A549 (cell line): ENCODE measurements at regions not wholly inside any gene's neighbourhood (a gene's known extent, or its start where the extent isn't known, plus 50 kb on each side); places are given as distances from the start of the nearest gene placed in this dataset.

ENCODE experiments used
- ATAC-seq, 2 experiments: fragments of 200-7000 bp in 1 of 2; fragments of >200 bp in 1 of 2; cut with Nextera tagmentation in 1 of 2; cut with Tn5 transposase in 1 of 2; 3 replicates each; pipeline versions ENCODE4 v1.8.0 to v1.9.1; 2018 to 2020; ENCODE audit warnings: mild to moderate bottlenecking in 1 of 2, moderate library complexity in 1 of 2
- CTCF ChIA-PET: fragments of 300-600 bp; sonication (Branson Sonifier 250); formaldehyde crosslinking; extraction: SDS; loops from one replicate; lab custom pipeline; 2021; ENCODE audit warnings: antibody characterized with exemption, inconsistent platforms; lab: Yijun Ruan, JAX
- POLR2A ChIA-PET: fragments of 350-600 bp; formaldehyde crosslinking; extraction: SDS; loops from one replicate; lab custom pipeline; 2021; ENCODE audit warnings: antibody characterized with exemption, inconsistent platforms; lab: Yijun Ruan, JAX
- DNase-seq, 2 experiments: peaks; one replicate each; pipeline versions ENCODE4 v3.0.0 to v3.0.0-alpha.2; 2011 to 2016; ENCODE audit warnings: low read depth in 1 of 2, low spot score in 1 of 2
- FAIRE-seq: peaks from 2 replicates; lab custom pipeline; 2011; peaks lifted over from hg19 to GRCh38; lab: Jason Lieb, UNC
- H3K27ac ChIP-seq, 2 experiments: fragments of >200 bp; sonication (Bioruptor Twin); formaldehyde crosslinking; 3 replicates each; pipeline ENCODE4 v1.5.1; 2016 to 2017
- H3K4me1 ChIP-seq: fragments of >200 bp; sonication (Bioruptor Twin); formaldehyde crosslinking; 3 replicates; pipeline ENCODE4 v1.6.1; 2016
- H3K4me2 ChIP-seq: fragments of >200 bp; sonication (Bioruptor Twin); formaldehyde crosslinking; 3 replicates; pipeline ENCODE4 v1.6.1; 2016
- H3K4me3 ChIP-seq: fragments of >200 bp; sonication (Bioruptor Twin); formaldehyde crosslinking; 3 replicates; pipeline ENCODE4 v1.5.1; 2016
- H3K9me3 ChIP-seq: fragments of >200 bp; sonication (Bioruptor Twin); formaldehyde crosslinking; 3 replicates; pipeline ENCODE4 v1.6.1; 2016
- BHLHE40 ChIP-seq: IDR thresholded peaks from 2 replicates; pipeline ENCODE4 v1.6.1; 2012; ENCODE audit warnings: low read depth, low read length, inconsistent platforms
- CBX2 ChIP-seq: fragments of 200-600 bp; sonication (generic); IDR thresholded peaks from 2 replicates; pipeline ENCODE4 v1.6.1; 2016; ENCODE audit warnings: low read depth, mild to moderate bottlenecking, borderline replicate concordance
- CEBPB ChIP-seq, 2 experiments: fragments of >200 bp in 1 of 2; sonication (Bioruptor Twin) in 1 of 2; formaldehyde crosslinking in 1 of 2; IDR thresholded peaks; 2 replicates each; pipeline ENCODE4 v1.6.1; 2012 to 2016
- CHD4 ChIP-seq: fragments of 200-600 bp; sonication (generic); IDR thresholded peaks from 2 replicates; pipeline ENCODE4 v1.6.1; 2016; ENCODE audit warnings: antibody characterized with exemption, mild to moderate bottlenecking, borderline replicate concordance
- ESRRA ChIP-seq: fragments of 150-350 bp; IDR thresholded peaks from 2 replicates; pipeline ENCODE4 v1.6.1; 2014; ENCODE audit warnings: mild to moderate bottlenecking, low read length, borderline replicate concordance
- FOSB ChIP-seq: fragments of 250-450 bp; sonication (Bioruptor Pico); IDR thresholded peaks from 2 replicates; pipeline ENCODE4 v1.5.0; 2020; ENCODE audit warnings: mild to moderate bottlenecking, moderate library complexity
- HDAC2 ChIP-seq: fragments of 200-600 bp; sonication (generic); IDR thresholded peaks from 2 replicates; pipeline ENCODE4 v1.6.1; 2016
- HEYL ChIP-seq: fragments of 250-450 bp; sonication (Bioruptor Pico); IDR thresholded peaks from 2 replicates; pipeline ENCODE4 v1.8.0; 2021; ENCODE audit warnings: mild to moderate bottlenecking, moderate library complexity
- JUN ChIP-seq, 2 experiments: fragments of >200 bp; sonication (Bioruptor Twin); formaldehyde crosslinking; IDR thresholded peaks; 2 replicates in 1 of 2; 3 replicates in 1 of 2; pipeline ENCODE4 v1.6.1; 2016 to 2017
- JUNB ChIP-seq: fragments of >200 bp; sonication (Bioruptor Twin); formaldehyde crosslinking; IDR thresholded peaks from 2 replicates; pipeline ENCODE4 v1.6.1; 2016
- KDM1A ChIP-seq: fragments of 200-600 bp; sonication (generic); IDR thresholded peaks from 2 replicates; pipeline ENCODE4 v1.6.1; 2016; ENCODE audit warnings: low read depth, mild to moderate bottlenecking
- PHF8 ChIP-seq: fragments of 200-600 bp; sonication (generic); IDR thresholded peaks from 2 replicates; pipeline ENCODE4 v1.6.1; 2016; ENCODE audit warnings: low read depth, mild to moderate bottlenecking, antibody characterized with exemption, moderate library complexity, borderline replicate concordance
- RAD21 ChIP-seq, 2 experiments: fragments of >200 bp in 1 of 2; sonication (Bioruptor Twin) in 1 of 2; formaldehyde crosslinking in 1 of 2; IDR thresholded peaks in 1 of 2; conservative IDR thresholded peaks in 1 of 2; 2 replicates in 1 of 2; 3 replicates in 1 of 2; pipeline ENCODE4 v1.6.1; 2012 to 2018; ENCODE audit warnings: inconsistent platforms in 1 of 2
- RARB ChIP-seq: fragments of 250-450 bp; sonication (Bioruptor Pico); IDR thresholded peaks from 2 replicates; pipeline ENCODE4 v1.8.0; 2021; ENCODE audit warnings: mild to moderate bottlenecking, moderate library complexity
- RFX5 ChIP-seq: fragments of 450-650 bp; IDR thresholded peaks from 2 replicates; pipeline ENCODE4 v1.7.1; 2014; ENCODE audit warnings: antibody characterized with exemption, mild to moderate bottlenecking, moderate library complexity
- RNF2 ChIP-seq: fragments of 200-600 bp; sonication (generic); IDR thresholded peaks from 2 replicates; pipeline ENCODE4 v1.6.1; 2016; ENCODE audit warnings: low read depth, mild to moderate bottlenecking, antibody characterized with exemption, moderate library complexity, borderline replicate concordance
- SMC3 ChIP-seq: fragments of >200 bp; sonication (Bioruptor Twin); formaldehyde crosslinking; IDR thresholded peaks from 3 replicates; pipeline ENCODE4 v1.6.1; 2018; ENCODE audit warnings: inconsistent platforms
- TP53 ChIP-seq: fragments of 250-450 bp; sonication (Bioruptor Pico); IDR thresholded peaks from 2 replicates; pipeline ENCODE4 v1.5.0; 2021; ENCODE audit warnings: mild to moderate bottlenecking, moderate library complexity
- ZFP36 ChIP-seq: fragments of 450-650 bp; IDR thresholded peaks from 2 replicates; pipeline ENCODE4 v1.6.1; 2014; ENCODE audit warnings: borderline replicate concordance; ENCODE audit not compliant: partially characterized antibody
- WGBS: methylation state at CpG from one replicate; pipeline ENCODE4 v1.1.6; 2017; ENCODE audit errors: missing lambda C conversion rate; 5-methylcytosine and 5-hydroxymethylcytosine counted together
- TF ChIP-seq, protein P1 (sequence below): IDR thresholded peaks from 2 replicates; pipeline ENCODE4 v1.6.1; 2012
- TF ChIP-seq, protein P2 (sequence below): fragments of 150-350 bp; IDR thresholded peaks from 2 replicates; pipeline ENCODE4 v1.6.1; 2014; ENCODE audit warnings: low read depth, mild to moderate bottlenecking, low read length
- TF ChIP-seq, protein P3 (sequence below): fragments of 200-600 bp; sonication (generic); IDR thresholded peaks from 2 replicates; pipeline ENCODE4 v1.6.1; 2016; ENCODE audit warnings: antibody characterized with exemption, mild to moderate bottlenecking, moderate library complexity

DNA sequence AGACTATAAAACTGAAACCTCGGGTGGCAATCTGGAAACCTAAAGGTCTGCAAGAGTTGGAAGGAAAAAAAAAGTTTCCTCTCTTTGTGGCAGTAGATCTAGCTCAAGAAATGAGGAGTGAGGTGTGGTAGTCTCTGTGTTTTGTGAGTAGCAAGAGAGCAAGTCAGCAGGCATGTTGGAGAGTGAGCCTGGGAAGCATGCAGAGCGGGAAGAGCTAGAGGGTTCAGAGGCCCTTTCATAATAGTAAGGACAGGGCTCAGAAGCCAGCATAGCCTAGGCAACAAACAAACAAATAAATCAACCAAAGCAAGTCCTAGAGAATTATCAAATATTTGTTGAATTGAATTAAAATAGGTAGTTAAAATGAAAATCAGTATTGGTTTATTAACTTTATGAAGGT, 189.7 kb upstream of the CBLB start:
- no peak overlapping the region for H3K4me2 ChIP-seq
- POLR2A ChIA-PET, result no interaction called here
- DNase-seq (no peak), ATAC-seq (no peak), FAIRE-seq (no peak)
- no peaks in the 10 kb centered on the region for H3K4me1 ChIP-seq
- WGBS, result 68% methylated on average over 2 of the region's 2 CpGs
- peaks cover 1% of the 10 kb centered on the region; the same call in 1 of the 3 replicates for H3K9me3 ChIP-seq
- CTCF ChIA-PET, result no interaction called here
- no peak overlapping the region for H3K27ac ChIP-seq
- H3K4me3 ChIP-seq, result no peak overlapping the region
- TF ChIP-seq FOSB (no peak), SMC3 (no peak), HDAC2 (no peak), RFX5 (no peak), KDM1A (no peak), JUNB (no peak)
- TF ChIP-seq, protein P1, sequence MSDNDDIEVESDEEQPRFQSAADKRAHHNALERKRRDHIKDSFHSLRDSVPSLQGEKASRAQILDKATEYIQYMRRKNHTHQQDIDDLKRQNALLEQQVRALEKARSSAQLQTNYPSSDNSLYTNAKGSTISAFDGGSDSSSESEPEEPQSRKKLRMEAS, result no peak

DNA sequence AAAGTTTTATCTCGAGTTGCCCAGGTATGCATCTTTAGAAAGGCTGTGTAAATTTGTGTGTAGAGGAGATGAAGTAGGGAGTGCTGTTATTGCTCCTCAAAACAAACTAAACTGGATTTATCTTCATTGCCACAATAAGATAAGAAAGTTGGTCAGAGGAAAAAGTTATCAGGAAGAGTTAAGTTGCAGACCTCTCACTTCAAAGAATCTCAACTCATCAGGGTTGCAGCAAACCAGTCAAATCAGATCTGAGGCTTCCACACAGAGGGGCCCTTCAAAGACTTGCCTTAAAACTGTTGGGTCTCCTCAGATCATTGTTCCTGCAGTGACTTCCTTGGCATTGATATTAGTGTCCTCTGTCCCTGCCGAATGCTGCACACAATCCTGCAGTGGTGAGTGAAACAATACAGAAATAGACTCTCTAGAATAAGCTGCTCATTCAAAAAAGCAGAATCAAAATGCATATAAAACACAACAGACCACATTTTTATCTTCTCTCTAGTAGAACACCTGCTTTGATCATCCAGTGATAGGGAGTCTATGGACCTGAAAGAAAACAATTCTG, 191.2 kb upstream of the CBLB start:
- 20% methylated on average over 2 of the region's 2 CpGs for WGBS
- peaks cover 12% of the 10 kb centered on the region; the same call in 1 of the 3 replicates for H3K9me3 ChIP-seq
- no peak for TF ChIP-seq HDAC2
- TF ChIP-seq CBX2, result no peak
- TF ChIP-seq, all 56 proteins: peak for 0
- no peak for FAIRE-seq
- ChIA-PET POLR2A (no interaction called here), CTCF (no interaction called here)
- no peak for ATAC-seq
- Histone ChIP-seq H3K4me3 (no peak overlapping the region), H3K27ac (no peak overlapping the region), H3K4me2 (no peak overlapping the region), H3K4me1 (no peaks in the 10 kb centered on the region)
- no peak for DNase-seq

DNA sequence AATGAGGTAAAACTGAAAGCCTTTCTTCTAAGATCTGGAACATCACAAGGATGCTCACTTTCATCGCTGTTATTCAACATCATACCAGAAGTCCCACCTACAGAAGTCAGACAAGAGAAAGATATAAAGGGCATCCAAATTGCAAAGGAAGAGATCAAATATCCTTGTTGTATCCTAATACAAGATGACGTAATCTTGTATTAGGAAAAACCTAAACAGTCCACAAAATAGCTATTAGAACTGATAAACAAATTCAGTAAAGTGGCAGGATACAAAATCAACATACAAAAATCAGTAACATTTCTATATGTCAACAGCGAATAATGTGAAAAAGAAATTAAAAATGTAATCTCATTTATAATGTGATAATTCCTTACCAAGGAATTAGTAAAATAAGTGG, 195.1 kb upstream of the CBLB start:
- peaks cover 14% of the 10 kb centered on the region; the same call in 1 of the 3 replicates for H3K9me3 ChIP-seq
- FAIRE-seq, result no peak

DNA sequence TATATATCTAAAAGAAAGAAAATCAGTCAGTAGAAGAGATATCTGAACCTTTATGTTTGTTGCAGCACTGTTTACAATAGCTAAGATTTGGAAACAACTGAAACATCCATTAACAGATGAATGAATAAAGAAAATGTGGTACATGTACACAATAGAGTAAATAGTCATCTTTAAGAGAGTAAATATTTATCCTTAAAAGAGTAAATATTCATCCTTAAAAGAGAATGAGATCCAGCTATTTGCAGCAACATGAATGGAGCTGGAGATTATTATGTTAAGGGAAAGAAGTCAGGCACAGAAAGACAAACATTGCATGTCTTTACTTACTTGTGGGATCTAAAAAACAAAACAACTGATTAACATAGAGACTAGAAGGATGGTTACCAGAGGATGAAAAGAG, 197.0 kb upstream of the CBLB start:
- ChIA-PET CTCF (no interaction called here), POLR2A (no interaction called here)
- no peak for FAIRE-seq
- peaks cover 3% of the 10 kb centered on the region; the same call in 1 of the 3 replicates for H3K4me1 ChIP-seq
- H3K27ac ChIP-seq, result no peak overlapping the region
- TF ChIP-seq CHD4, result no peak
- no peak for TF ChIP-seq TP53 (CRISPR knock-in tag)
- TF ChIP-seq CEBPB (IDR thresholded peaks at IDR 0.05), result 0 out of 4 replicates have a peak, but pooled peaks of 1 of the 2 experiments have one; percentile 10
- peak in 1 of 2 experiments; percentile 46; a peak in 3 of 6 replicates for ATAC-seq
- no peak overlapping the region for H3K4me2 ChIP-seq
- H3K9me3 ChIP-seq, result peaks cover 14% of the 10 kb centered on the region; the same call in 1 of the 3 replicates
- peak in 1 of 2 experiments; percentile 17 for DNase-seq
- H3K4me3 ChIP-seq, result no peak overlapping the region

More for the DNA sequence above, 195.1 kb upstream of the CBLB start:
- Histone ChIP-seq H3K4me1 (no peaks in the 10 kb centered on the region; the same call in 2 of the 3 replicates), H3K27ac (no peak overlapping the region), H3K4me3 (no peak overlapping the region), H3K4me2 (no peak overlapping the region)
- CTCF ChIA-PET, result no interaction called here
- WGBS, result 82% methylated on average over 3 of the region's 3 CpGs
- no peak for TF ChIP-seq JUN (IDR thresholded peaks at IDR 0.05)
- ATAC-seq (no peak), DNase-seq (no peak)
- POLR2A ChIA-PET, result no interaction called here

DNA sequence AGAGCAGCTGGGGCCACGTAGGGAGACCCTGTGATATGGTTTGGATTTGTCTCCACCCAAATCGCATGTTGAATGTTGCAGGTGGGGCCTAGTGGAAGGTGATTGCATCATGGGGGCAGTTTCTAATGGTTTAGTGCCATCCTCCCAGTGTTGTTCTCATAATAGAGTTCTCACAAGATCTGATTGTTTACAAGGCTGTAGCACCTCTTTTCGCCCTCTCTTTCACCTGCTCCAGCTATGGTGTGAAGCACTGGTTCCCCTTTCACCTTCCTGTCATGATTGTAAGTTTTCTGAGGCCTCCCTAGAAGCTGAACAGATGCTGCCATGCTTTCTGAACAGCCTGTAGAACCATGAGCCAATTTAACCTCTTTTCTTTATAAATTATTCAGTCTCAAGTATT, 198.9 kb upstream of the CBLB start:
- ATAC-seq, result no peak
- 62% methylated on average over 3 of the region's 3 CpGs for WGBS
- Histone ChIP-seq H3K4me3 (no peak overlapping the region), H3K4me1 (peaks cover 3% of the 10 kb centered on the region; the same call in 1 of the 3 replicates), H3K27ac (no peak overlapping the region), H3K9me3 (peaks cover 14% of the 10 kb centered on the region; the same call in 1 of the 3 replicates), H3K4me2 (no peak overlapping the region)
- ChIA-PET CTCF (no interaction called here), POLR2A (no interaction called here)
- no peak for FAIRE-seq
- DNase-seq, result no peak
- TF ChIP-seq RARB (no peak), PHF8 (no peak), KDM1A (no peak), CEBPB (IDR thresholded peaks at IDR 0.05) (no peak), HEYL (no peak), RAD21 (conservative IDR thresholded peaks at IDR 0.05 in 1 of 2, IDR thresholded peaks at IDR 0.05 in 1 of 2) (no peak), ESRRA (no peak), JUNB (no peak), ZFP36 (no peak), RNF2 (no peak), BHLHE40 (no peak)
- TF ChIP-seq, protein P2, sequence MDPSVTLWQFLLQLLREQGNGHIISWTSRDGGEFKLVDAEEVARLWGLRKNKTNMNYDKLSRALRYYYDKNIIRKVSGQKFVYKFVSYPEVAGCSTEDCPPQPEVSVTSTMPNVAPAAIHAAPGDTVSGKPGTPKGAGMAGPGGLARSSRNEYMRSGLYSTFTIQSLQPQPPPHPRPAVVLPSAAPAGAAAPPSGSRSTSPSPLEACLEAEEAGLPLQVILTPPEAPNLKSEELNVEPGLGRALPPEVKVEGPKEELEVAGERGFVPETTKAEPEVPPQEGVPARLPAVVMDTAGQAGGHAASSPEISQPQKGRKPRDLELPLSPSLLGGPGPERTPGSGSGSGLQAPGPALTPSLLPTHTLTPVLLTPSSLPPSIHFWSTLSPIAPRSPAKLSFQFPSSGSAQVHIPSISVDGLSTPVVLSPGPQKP, result no peak
- TF ChIP-seq, protein P3, sequence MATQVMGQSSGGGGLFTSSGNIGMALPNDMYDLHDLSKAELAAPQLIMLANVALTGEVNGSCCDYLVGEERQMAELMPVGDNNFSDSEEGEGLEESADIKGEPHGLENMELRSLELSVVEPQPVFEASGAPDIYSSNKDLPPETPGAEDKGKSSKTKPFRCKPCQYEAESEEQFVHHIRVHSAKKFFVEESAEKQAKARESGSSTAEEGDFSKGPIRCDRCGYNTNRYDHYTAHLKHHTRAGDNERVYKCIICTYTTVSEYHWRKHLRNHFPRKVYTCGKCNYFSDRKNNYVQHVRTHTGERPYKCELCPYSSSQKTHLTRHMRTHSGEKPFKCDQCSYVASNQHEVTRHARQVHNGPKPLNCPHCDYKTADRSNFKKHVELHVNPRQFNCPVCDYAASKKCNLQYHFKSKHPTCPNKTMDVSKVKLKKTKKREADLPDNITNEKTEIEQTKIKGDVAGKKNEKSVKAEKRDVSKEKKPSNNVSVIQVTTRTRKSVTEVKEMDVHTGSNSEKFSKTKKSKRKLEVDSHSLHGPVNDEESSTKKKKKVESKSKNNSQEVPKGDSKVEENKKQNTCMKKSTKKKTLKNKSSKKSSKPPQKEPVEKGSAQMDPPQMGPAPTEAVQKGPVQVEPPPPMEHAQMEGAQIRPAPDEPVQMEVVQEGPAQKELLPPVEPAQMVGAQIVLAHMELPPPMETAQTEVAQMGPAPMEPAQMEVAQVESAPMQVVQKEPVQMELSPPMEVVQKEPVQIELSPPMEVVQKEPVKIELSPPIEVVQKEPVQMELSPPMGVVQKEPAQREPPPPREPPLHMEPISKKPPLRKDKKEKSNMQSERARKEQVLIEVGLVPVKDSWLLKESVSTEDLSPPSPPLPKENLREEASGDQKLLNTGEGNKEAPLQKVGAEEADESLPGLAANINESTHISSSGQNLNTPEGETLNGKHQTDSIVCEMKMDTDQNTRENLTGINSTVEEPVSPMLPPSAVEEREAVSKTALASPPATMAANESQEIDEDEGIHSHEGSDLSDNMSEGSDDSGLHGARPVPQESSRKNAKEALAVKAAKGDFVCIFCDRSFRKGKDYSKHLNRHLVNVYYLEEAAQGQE, result no peak
